ENCODE measurements at regions not wholly inside any gene's neighbourhood (a gene's known extent, or its start where the extent isn't known, plus 50 kb on each side); places are given as distances from the start of the nearest gene placed in this dataset.

GRCh38 chr6:14578994-14579393, 461.4 kb downstream of the CD83 start:
- Histone ChIP-seq H3K18ac (ENCODE audit: low read depth in 1 of 2, low read length in 2 of 2) (no peak overlapping the region), H2AK5ac (ENCODE audit: low read length, severe bottlenecking) (no peak overlapping the region), H3K27me3 (ENCODE audit: control insufficient read depth in 1 of 2, insufficient read depth in 1 of 2, low read length in 2 of 2) (peaks cover 0 to 7% of the 10 kb centered on the region in 2 experiments), H3K79me1 (replicated peaks; ENCODE audit: low read length, poor library complexity, severe bottlenecking) (no peaks in the 10 kb centered on the region), H3K4me2 (ENCODE audit: low read length, poor library complexity, severe bottlenecking) (no peak overlapping the region), H3K4ac (ENCODE audit: low read depth in 1 of 2, low read length in 2 of 2) (no peak overlapping the region), H3K14ac (ENCODE audit: low read length in 2 of 2) (no peak overlapping the region), H3K36me3 (ENCODE audit: control insufficient read depth in 1 of 2, insufficient read depth in 2 of 2, low read depth in 1 of 2, low read length in 2 of 2) (no peaks in the 10 kb centered on the region), H3K27ac (ENCODE audit: low read length, poor library complexity, severe bottlenecking) (no peak overlapping the region), H2BK12ac (ENCODE audit: low read length in 2 of 2) (no peak overlapping the region), H2BK5ac (ENCODE audit: low read depth, low read length, poor library complexity, severe bottlenecking) (no peak overlapping the region), H3K4me1 (ENCODE audit: control insufficient read depth, insufficient read depth, low read depth, low read length) (no peaks in the 10 kb centered on the region), H3K9me3 (ENCODE audit: control insufficient read depth, low read length) (no peaks in the 10 kb centered on the region), H4K91ac (ENCODE audit: low read length) (no peak overlapping the region), H3K4me3 (ENCODE audit: insufficient read depth in 1 of 2, low read depth in 1 of 2, low read length in 2 of 2) (no peak overlapping the region), H3K23ac (ENCODE audit: low read length in 2 of 2) (no peak overlapping the region), H2BK120ac (ENCODE audit: low read depth, low read length) (no peak overlapping the region), H4K8ac (ENCODE audit: low read length) (no peak overlapping the region), H2BK15ac (ENCODE audit: low read depth, poor library complexity, severe bottlenecking) (no peak overlapping the region), H3K9ac (ENCODE audit: low read length) (no peak overlapping the region), H2AFZ (ENCODE audit: low read depth, low read length) (no peak overlapping the region)
- no peak for DNase-seq
- WGBS, result 98% methylated on average over 3 of the region's 3 CpGs

DNA sequence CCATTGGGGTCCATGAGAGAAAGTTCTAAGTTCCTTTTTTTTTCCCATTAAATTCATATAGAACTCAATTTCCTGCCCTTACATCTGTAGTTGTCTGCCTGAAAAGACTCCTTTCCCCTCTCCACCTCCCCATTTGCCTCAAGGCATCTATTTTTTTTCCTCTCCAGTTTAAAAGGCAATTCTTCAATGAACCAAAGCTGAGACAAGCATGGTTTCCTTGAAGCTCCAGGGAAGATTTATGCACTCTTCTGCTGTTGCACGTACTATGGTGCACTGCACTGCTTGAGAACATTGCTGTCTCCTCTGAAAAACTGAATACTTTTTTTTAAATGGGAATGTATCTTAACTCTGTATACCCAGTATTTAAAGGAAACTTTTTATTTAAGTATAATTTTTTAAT, 465.2 kb downstream of the CD83 start:
- Histone ChIP-seq H3K14ac (ENCODE audit: low read length in 2 of 2) (no peak overlapping the region), H3K9me3 (ENCODE audit: control insufficient read depth, low read length) (no peaks in the 10 kb centered on the region), H3K18ac (ENCODE audit: low read depth in 1 of 2, low read length in 2 of 2) (no peak overlapping the region), H3K4me3 (ENCODE audit: insufficient read depth in 1 of 2, low read depth in 1 of 2, low read length in 2 of 2) (no peak overlapping the region), H3K4me1 (ENCODE audit: control insufficient read depth, insufficient read depth, low read depth, low read length) (no peaks in the 10 kb centered on the region), H2AK5ac (ENCODE audit: low read length, severe bottlenecking) (no peak overlapping the region), H3K9ac (ENCODE audit: low read length) (no peak overlapping the region), H2BK120ac (ENCODE audit: low read depth, low read length) (no peak overlapping the region), H2AFZ (ENCODE audit: low read depth, low read length) (no peak overlapping the region), H3K27ac (ENCODE audit: low read length, poor library complexity, severe bottlenecking) (no peak overlapping the region), H3K4ac (ENCODE audit: low read depth in 1 of 2, low read length in 2 of 2) (no peak overlapping the region), H3K23ac (ENCODE audit: low read length in 2 of 2) (no peak overlapping the region), H2BK15ac (ENCODE audit: low read depth, poor library complexity, severe bottlenecking) (no peak overlapping the region), H2BK12ac (ENCODE audit: low read length in 2 of 2) (no peak overlapping the region), H3K79me1 (replicated peaks; ENCODE audit: low read length, poor library complexity, severe bottlenecking) (no peaks in the 10 kb centered on the region), H2BK5ac (ENCODE audit: low read depth, low read length, poor library complexity, severe bottlenecking) (no peak overlapping the region), H3K4me2 (ENCODE audit: low read length, poor library complexity, severe bottlenecking) (no peak overlapping the region), H4K8ac (ENCODE audit: low read length) (no peak overlapping the region), H4K91ac (ENCODE audit: low read length) (no peak overlapping the region), H3K27me3 (ENCODE audit: control insufficient read depth in 1 of 2, insufficient read depth in 1 of 2, low read length in 2 of 2) (peaks cover 0 to 5% of the 10 kb centered on the region in 2 experiments), H3K36me3 (ENCODE audit: control insufficient read depth in 1 of 2, insufficient read depth in 2 of 2, low read depth in 1 of 2, low read length in 2 of 2) (no peaks in the 10 kb centered on the region)
- 11% methylated on average over 1 of the region's 1 CpG for WGBS
- DNase-seq, result no peak

GRCh38 chr6:14583826-14584225, 466.3 kb downstream of the CD83 start:
- Histone ChIP-seq H2AK5ac (ENCODE audit: low read length, severe bottlenecking) (no peak overlapping the region), H3K14ac (ENCODE audit: low read length in 2 of 2) (no peak overlapping the region), H4K8ac (ENCODE audit: low read length) (no peak overlapping the region), H2AFZ (ENCODE audit: low read depth, low read length) (no peak overlapping the region), H3K4ac (ENCODE audit: low read depth in 1 of 2, low read length in 2 of 2) (no peak overlapping the region), H4K91ac (ENCODE audit: low read length) (no peak overlapping the region), H3K9me3 (ENCODE audit: control insufficient read depth, low read length) (no peaks in the 10 kb centered on the region), H3K36me3 (ENCODE audit: control insufficient read depth in 1 of 2, insufficient read depth in 2 of 2, low read depth in 1 of 2, low read length in 2 of 2) (no peaks in the 10 kb centered on the region), H3K27ac (ENCODE audit: low read length, poor library complexity, severe bottlenecking) (no peak overlapping the region), H2BK5ac (ENCODE audit: low read depth, low read length, poor library complexity, severe bottlenecking) (no peak overlapping the region), H3K9ac (ENCODE audit: low read length) (no peak overlapping the region), H2BK15ac (ENCODE audit: low read depth, poor library complexity, severe bottlenecking) (no peak overlapping the region), H3K4me1 (ENCODE audit: control insufficient read depth, insufficient read depth, low read depth, low read length) (no peaks in the 10 kb centered on the region), H3K23ac (ENCODE audit: low read length in 2 of 2) (no peak overlapping the region), H3K18ac (ENCODE audit: low read depth in 1 of 2, low read length in 2 of 2) (no peak overlapping the region), H3K4me2 (ENCODE audit: low read length, poor library complexity, severe bottlenecking) (no peak overlapping the region), H2BK120ac (ENCODE audit: low read depth, low read length) (no peak overlapping the region), H2BK12ac (ENCODE audit: low read length in 2 of 2) (no peak overlapping the region), H3K4me3 (ENCODE audit: insufficient read depth in 1 of 2, low read depth in 1 of 2, low read length in 2 of 2) (no peak overlapping the region), H3K27me3 (ENCODE audit: control insufficient read depth in 1 of 2, insufficient read depth in 1 of 2, low read length in 2 of 2) (peaks cover 0 to 5% of the 10 kb centered on the region in 2 experiments), H3K79me1 (replicated peaks; ENCODE audit: low read length, poor library complexity, severe bottlenecking) (no peaks in the 10 kb centered on the region)
- WGBS, result 61% methylated on average over 7 of the region's 9 CpGs
- DNase-seq, result no peak

DNA sequence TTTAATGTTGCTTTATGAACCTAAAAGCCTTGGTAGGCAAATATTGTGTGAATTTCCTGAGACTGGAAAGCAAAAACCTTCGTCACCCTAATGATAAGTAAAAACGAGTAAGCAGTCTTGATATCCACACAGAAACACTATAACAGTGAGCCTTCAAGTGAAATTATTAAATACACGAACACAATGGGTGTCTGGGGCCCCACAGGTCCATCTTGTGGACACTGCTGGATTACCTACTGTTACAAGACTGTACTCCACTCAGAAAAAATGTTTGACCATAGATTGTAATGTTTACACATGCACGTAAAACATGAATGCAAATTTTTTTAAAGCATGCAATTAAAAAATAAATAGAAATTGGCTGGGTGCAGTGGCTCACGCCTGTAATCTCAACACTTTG, 466.9 kb downstream of the CD83 start:
- Histone ChIP-seq H3K9me3 (ENCODE audit: control insufficient read depth, low read length) (peaks cover 5% of the 10 kb centered on the region), H3K4me3 (ENCODE audit: insufficient read depth in 1 of 2, low read depth in 1 of 2, low read length in 2 of 2) (no peak overlapping the region), H3K79me1 (replicated peaks; ENCODE audit: low read length, poor library complexity, severe bottlenecking) (no peaks in the 10 kb centered on the region), H3K36me3 (ENCODE audit: control insufficient read depth in 1 of 2, insufficient read depth in 2 of 2, low read depth in 1 of 2, low read length in 2 of 2) (no peaks in the 10 kb centered on the region), H3K27ac (ENCODE audit: low read length, poor library complexity, severe bottlenecking) (no peak overlapping the region), H4K91ac (ENCODE audit: low read length) (no peak overlapping the region), H2BK12ac (ENCODE audit: low read length in 2 of 2) (no peak overlapping the region), H3K27me3 (ENCODE audit: control insufficient read depth in 1 of 2, insufficient read depth in 1 of 2, low read length in 2 of 2) (peaks cover 0 to 5% of the 10 kb centered on the region in 2 experiments), H2BK15ac (ENCODE audit: low read depth, poor library complexity, severe bottlenecking) (no peak overlapping the region), H3K9ac (ENCODE audit: low read length) (no peak overlapping the region), H4K8ac (ENCODE audit: low read length) (no peak overlapping the region), H2AK5ac (ENCODE audit: low read length, severe bottlenecking) (no peak overlapping the region), H3K23ac (ENCODE audit: low read length in 2 of 2) (no peak overlapping the region), H2BK120ac (ENCODE audit: low read depth, low read length) (no peak overlapping the region), H3K18ac (ENCODE audit: low read depth in 1 of 2, low read length in 2 of 2) (no peak overlapping the region), H3K4me1 (ENCODE audit: control insufficient read depth, insufficient read depth, low read depth, low read length) (no peaks in the 10 kb centered on the region), H3K4me2 (ENCODE audit: low read length, poor library complexity, severe bottlenecking) (no peak overlapping the region), H2AFZ (ENCODE audit: low read depth, low read length) (no peak overlapping the region), H3K4ac (ENCODE audit: low read depth in 1 of 2, low read length in 2 of 2) (no peak overlapping the region), H3K14ac (ENCODE audit: low read length in 2 of 2) (no peak overlapping the region), H2BK5ac (ENCODE audit: low read depth, low read length, poor library complexity, severe bottlenecking) (no peak overlapping the region)
- WGBS, result 89% methylated on average over 4 of the region's 5 CpGs
- DNase-seq, result no peak

All from mesenchymal stem cell (in vitro differentiated cells and primary cell).